ENCODE measurements at regions not wholly inside any gene's neighbourhood (a gene's known extent, or its start where the extent isn't known, plus 50 kb on each side); places are given as distances from the start of the nearest gene placed in this dataset.

DNA sequence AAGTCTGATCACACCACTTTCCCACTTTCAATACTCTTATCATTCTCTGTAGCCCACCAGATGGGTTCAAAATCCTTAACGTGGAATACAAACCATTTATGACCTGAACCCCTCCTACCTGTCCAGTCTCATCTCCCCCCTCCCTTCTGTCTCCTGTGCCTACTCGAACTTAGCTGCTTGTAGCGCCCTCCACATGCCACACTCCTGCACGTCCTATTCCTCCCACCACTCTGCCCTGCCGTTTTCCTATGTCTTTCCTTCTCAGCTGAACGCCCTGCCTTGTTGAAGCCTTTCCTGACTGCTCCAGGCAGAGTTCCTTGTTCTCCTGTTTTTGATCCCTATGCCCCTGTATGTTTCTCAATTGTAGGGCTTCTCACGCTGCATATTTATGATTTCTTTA is 390.1 kb downstream of the HRH4 start:
- DNase-seq (ENCODE audit: low spot score), result no peak
- TF ChIP-seq CTCF (IDR thresholded peaks at IDR 0.05), result no peak
- peaks cover 8% of the 10 kb centered on the region for H3K27me3 Mint-ChIP-seq (ENCODE audit: low read depth)
- no peak overlapping the region for H3K27ac Mint-ChIP-seq (ENCODE audit: unreplicated experiment)
- H3K36me3 Mint-ChIP-seq (ENCODE audit: low read depth), result peaks cover 1% of the 10 kb centered on the region
- H3K4me3 Mint-ChIP-seq (ENCODE audit: unreplicated experiment), result no peak overlapping the region
- H3K9me3 Mint-ChIP-seq (ENCODE audit: low read depth), result no peaks in the 10 kb centered on the region
- no peaks in the 10 kb centered on the region for H3K4me1 Mint-ChIP-seq (ENCODE audit: low read depth)

- H3K9me3 Mint-ChIP-seq (ENCODE audit: low read depth), result no peaks in the 10 kb centered on the region
- no peak for TF ChIP-seq CTCF (IDR thresholded peaks at IDR 0.05)
- H3K4me1 Mint-ChIP-seq (ENCODE audit: low read depth), result no peaks in the 10 kb centered on the region
- H3K4me3 Mint-ChIP-seq (ENCODE audit: unreplicated experiment), result no peak overlapping the region
- H3K27ac Mint-ChIP-seq (ENCODE audit: unreplicated experiment), result no peak overlapping the region
- H3K36me3 Mint-ChIP-seq (ENCODE audit: low read depth), result peaks cover 1% of the 10 kb centered on the region
- H3K27me3 Mint-ChIP-seq (ENCODE audit: low read depth), result peaks cover 7% of the 10 kb centered on the region
- no peak for DNase-seq (ENCODE audit: low spot score)
Observed at GRCh38 chr18:24853076-24853475, 392.6 kb downstream of the HRH4 start.

- Mint-ChIP-seq H3K4me3 (ENCODE audit: unreplicated experiment) (no peak overlapping the region), H3K9me3 (ENCODE audit: low read depth) (no peaks in the 10 kb centered on the region), H3K4me1 (ENCODE audit: low read depth) (peaks cover 21% of the 10 kb centered on the region), H3K36me3 (ENCODE audit: low read depth) (no peaks in the 10 kb centered on the region), H3K27me3 (ENCODE audit: low read depth) (no peaks in the 10 kb centered on the region), H3K27ac (ENCODE audit: unreplicated experiment) (peak overlapping the region; percentile 5)
- TF ChIP-seq CTCF (IDR thresholded peaks at IDR 0.05), result no peak
- DNase-seq (ENCODE audit: low spot score), result no peak
Observed at GRCh38 chr18:24860978-24861680, 400.7 kb downstream of the HRH4 start.

DNA sequence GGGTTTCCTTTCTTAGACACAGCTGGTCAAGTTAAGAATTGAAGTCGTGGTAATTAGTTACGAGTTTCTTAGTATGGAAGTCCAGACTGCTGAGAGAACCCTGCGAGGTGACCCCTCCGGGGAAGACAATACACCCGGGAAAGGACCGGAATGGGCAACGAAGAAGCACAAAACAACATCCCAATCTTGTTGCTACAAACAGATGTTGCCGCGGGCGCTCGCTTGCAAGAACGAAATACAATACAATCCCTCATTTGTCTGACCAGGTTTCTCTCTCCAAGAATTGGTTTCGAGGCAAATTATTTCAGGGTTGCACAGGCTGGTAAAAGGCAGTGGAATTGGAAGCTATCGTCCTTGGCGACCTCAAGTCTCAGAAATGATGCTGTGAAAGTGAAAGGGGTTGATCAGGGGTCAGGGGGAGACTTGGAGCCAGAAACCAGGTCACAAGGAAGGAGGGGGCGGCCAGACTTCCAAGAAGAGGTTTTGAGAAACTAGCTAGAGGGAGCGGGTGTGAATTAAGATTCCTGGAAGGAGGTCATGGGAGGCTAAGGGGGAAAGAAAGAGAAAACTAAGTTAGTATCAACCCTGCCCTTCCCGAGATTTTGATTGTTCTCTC is 401.9 kb downstream of the HRH4 start:
- Mint-ChIP-seq H3K27ac (ENCODE audit: unreplicated experiment) (no peak overlapping the region), H3K27me3 (ENCODE audit: low read depth) (no peaks in the 10 kb centered on the region), H3K4me3 (ENCODE audit: unreplicated experiment) (no peak overlapping the region), H3K4me1 (ENCODE audit: low read depth) (peaks cover 21% of the 10 kb centered on the region), H3K9me3 (ENCODE audit: low read depth) (no peaks in the 10 kb centered on the region), H3K36me3 (ENCODE audit: low read depth) (no peaks in the 10 kb centered on the region)
- no peak for DNase-seq (ENCODE audit: low spot score)
- no peak for TF ChIP-seq CTCF (IDR thresholded peaks at IDR 0.05)

- H3K4me1 Mint-ChIP-seq (ENCODE audit: low read depth), result peaks cover 14% of the 10 kb centered on the region
- no peak overlapping the region for H3K27ac Mint-ChIP-seq (ENCODE audit: unreplicated experiment)
- no peaks in the 10 kb centered on the region for H3K9me3 Mint-ChIP-seq (ENCODE audit: low read depth)
- no peak overlapping the region for H3K4me3 Mint-ChIP-seq (ENCODE audit: unreplicated experiment)
- H3K27me3 Mint-ChIP-seq (ENCODE audit: low read depth), result no peaks in the 10 kb centered on the region
- no peaks in the 10 kb centered on the region for H3K36me3 Mint-ChIP-seq (ENCODE audit: low read depth)
- DNase-seq (ENCODE audit: low spot score), result no peak
- no peak for TF ChIP-seq CTCF (IDR thresholded peaks at IDR 0.05)
Observed at GRCh38 chr18:24868311-24868710, 407.9 kb downstream of the HRH4 start.

Data from chondrocyte (in vitro differentiated cells).